HG02763 (cell line): ENCODE measurements at regions not wholly inside any gene's neighbourhood (a gene's known extent, or its start where the extent isn't known, plus 50 kb on each side); places are given as distances from the start of the nearest gene placed in this dataset.

ENCODE experiments used
- ATAC-seq: cut with Tn5 transposase; IDR thresholded peaks from one replicate; pipeline ENCODE4 v1.9.1; 2021; ENCODE audit warnings: mild to moderate bottlenecking, moderate library complexity; ENCODE audit not compliant: unreplicated experiment

DNA sequence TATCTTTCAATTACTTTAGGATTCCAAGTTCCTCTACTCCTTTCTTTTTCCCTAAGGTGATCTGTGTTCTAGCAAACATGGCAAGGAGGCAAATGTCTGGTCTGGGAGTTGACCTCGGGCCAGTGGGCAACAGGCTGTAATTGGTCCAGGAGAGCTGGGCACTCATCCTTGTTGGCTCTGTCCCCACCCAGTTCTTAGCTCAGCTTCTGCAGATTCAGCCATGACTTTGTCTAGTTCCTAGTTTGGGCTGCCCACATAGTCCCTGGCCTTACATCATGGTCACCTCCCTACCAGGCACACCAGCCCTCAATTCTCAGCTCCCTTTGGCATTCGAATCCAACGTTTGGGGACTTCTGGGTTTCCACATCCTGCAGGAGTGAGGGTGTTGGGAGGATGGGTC is 92.1 kb upstream of the DAP start:
- ATAC-seq = no peak

DNA sequence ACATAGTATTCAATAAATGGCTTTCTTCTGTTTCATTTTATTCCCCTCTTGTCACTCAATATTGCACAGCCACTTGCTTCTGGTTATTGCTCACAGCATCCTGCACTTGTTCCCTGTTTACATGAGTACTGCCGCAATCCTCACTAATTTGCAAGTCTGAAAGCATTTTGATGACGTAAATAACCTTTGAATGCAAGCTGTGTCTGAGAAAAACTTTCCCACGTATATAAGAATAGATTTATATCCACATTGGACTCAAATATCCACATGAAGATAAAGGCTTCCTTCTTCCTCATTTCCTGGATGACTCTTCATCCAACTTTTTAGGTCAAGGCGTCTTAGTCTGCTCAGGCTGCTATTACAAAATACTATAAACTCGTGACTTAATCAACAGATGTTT is 88.2 kb upstream of the DAP start:
- no peak for ATAC-seq

DNA sequence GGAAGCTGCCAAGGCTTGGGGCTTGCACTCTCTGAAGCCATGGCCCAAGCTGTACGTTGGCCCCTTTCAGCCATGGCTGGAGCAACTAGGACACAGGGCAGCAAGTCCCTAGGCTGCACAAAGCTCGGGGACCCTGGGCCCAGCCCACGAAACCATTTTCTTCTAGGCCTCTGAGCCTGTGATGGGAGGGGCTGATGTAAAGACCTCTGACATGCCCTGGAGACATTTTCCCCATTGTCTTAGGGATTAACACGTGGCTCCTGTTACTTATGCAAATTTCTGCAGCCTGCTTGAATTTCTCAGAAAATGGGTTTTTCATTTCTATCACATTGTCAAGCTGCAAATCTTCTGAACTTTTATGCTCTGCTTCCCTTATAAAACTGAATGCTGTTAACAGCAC is 83.0 kb upstream of the DAP start:
- no peak for ATAC-seq

DNA sequence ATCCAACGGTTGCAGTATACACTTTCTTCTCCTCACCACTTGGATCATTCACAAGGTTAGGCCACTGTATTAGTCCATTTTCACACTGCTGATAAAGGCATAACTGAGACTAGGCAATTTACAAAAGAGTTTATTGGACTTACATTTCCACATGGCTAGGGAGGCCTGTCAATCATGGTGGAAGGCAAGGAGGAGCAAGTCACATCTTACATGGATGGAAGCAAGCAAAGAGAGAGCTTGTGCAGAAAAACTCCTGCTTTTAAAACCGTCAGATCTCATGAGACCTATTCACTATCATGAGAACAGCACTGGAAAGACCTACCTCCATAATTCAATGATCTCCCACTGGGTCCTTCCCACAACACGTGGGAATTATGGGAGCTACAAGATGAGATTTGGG is 81.8 kb upstream of the DAP start:
- no peak for ATAC-seq

DNA sequence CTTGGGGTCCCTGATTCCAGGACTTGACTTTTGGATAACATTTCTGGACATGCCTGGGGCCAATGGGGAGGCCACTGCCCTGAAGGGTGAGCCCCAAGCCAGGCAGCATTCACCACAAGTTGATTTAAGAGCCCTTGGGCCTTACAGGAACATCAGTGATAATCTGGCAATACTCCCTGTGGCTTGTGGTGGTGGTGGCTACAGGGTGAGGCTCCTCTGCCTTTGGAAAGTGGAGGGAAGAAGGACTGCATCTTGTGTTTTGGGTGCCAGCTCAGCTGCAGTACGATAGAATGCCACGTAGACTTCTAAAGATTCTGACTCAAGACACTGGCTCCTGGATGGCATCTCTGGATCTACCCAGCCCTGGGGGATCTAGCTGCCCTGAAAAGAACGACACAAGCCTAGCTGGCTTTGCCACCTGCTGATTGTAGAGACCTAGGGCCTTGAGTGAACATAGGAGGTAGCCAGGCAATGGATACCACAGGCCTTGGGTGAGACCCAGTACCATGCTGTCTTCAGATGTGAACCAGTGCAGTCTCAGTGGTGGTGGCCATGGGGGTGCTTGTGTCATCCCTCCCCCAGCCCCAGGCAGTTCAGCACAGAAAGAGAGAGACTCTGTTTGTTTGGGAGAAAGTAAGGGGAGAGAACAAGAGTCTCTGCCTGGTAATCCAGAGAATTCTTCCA is 79.0 kb upstream of the DAP start:
- ATAC-seq = no peak

DNA sequence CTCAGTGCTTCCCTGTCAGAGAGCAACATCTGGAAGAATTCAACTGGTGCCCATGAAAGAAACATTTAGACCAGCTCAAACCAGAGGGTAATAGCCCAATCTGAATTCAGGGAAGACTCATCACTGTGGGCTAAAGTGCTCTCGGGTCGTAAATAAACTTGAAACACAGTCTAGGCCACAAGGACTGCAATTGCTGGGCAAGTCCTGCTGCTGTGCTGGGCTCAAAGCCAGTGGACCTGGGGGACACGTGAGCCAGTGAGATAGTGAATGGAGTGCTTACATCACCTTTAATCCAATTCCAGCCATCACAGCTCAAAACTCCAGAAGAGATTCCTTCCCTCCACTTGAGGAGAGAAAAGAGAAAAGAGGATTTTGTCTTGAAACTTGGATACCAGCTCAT is 78.1 kb upstream of the DAP start:
- ATAC-seq = no peak

DNA sequence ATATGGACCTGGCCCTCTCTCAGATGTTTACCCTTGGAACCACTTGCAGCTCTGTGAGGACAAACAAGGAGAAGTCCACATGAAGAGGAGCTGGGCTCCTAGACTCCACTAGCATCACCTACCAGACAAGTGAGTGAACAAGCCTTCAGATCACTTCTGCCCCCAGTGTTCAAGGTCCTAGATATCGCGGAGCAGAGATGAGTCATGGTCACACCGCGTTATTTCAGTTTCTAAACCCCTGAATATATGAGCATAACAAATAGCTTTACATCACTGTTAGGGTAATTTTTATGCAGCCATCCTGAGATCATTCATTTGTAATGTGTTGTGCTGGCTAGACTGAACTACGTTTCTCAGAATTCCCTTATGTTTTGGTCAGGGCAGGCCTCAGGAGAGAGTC is 77.0 kb upstream of the DAP start:
- ATAC-seq = no peak

DNA sequence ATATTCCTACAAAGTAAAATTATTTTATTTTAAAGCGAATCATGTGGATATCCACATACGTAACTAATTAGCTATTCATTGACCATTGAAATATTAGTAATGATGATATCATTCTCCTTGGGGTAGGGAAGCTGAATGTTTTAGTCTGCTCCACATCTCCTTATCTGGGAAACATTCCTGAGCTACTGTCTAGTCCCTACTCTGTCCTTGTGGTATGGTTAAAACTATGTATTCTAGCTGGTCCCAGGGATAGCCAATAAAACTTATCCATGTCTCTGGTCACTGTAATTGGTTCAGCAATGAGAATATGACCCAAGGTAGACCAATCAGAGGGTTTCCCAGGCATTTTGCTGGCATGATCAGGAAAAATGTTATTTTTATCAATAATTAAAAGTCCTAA is 76.0 kb upstream of the DAP start:
- no peak for ATAC-seq

DNA sequence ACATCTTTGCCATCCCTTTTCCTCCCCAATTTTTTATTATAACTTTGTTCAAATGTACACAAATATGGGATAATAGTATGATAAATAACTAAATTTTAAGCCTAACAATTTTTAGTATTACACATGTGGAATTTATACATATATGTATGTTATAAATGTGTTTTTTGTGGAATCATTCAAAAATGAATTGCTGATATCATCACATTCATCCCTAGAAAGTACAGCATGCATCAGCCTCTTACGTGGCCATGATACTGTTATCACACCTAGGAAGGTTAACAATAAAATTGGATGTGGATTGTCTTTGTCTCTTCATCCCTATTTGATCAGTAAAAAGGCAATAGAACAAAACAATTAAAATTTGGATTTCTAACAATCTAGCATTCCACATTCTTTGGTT is 73.7 kb upstream of the DAP start:
- ATAC-seq = no peak

DNA sequence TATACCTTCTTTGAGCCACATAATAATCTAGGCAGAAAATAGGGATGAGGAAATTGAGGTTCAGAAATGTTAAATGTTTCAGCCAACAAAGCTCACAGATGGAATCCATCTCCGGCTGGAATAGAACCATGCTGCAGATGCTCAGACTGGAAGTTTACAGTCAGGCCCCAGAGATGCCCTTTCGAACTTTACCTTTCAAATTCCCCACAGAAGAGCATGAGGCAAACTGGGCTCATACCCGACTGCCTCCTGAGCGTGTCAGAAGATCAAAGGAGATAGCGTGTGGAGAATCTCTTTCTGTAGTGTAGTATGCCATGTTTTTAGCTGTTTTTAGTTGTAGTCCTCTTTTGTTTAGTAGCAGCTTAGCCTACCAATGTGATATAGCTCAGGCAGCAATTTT is 72.0 kb upstream of the DAP start:
- no peak for ATAC-seq

DNA sequence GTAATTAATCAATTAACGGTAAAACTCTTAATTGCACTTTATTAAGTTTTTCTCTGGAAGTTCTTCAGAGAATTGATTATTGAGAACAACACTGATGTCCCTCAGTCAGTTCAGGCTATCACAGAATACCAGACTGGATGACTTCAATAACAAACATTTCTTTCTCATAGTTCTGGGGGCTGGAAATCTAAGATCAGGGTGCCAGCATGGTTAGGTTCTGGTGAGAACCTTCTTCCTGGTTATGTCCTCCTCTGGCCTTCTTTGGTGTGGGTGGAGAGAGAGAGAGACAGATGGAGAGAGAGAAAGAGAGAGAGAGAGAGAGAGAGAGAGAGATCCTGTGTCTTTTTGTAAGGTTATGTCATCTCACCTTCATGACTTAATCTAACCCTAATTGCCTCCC is 71.4 kb upstream of the DAP start:
- no peak for ATAC-seq

DNA sequence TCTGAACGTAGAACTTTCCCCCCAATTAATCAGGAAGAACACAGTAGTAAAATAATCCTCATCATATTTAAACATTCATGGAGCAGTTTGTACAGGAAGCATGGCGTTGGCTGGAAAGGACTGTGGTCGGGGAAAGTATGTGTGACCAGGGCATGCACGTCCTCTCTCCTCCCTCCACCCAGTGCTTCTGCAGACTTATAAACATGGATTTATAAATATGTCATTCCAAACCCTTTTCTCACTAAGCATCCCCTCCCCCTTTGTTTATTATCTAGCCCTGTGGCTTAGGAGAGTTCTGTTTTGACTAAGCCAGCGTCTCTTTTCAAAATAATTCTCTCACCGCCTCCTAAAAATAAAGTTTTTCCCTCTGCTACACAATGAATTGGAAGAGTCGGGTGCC is 70.4 kb upstream of the DAP start:
- ATAC-seq = no peak

DNA sequence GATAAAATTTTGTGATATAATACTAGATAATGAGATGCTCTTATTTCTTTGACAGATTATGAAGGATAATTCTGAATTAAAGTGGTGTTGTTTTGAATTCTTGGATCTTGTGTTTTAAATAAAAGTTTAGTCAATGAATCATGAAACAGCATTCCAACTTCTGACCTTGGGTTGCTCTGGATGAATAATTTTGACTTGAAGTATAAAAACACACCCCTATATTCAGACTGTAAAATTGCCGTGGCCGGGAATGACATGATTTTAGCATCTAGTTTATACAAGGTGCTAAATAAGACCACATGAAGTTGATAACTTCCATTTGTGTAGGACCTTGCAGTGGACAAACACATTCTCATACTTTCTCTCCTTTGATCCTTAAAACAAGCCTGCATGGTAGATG is 67.2 kb upstream of the DAP start:
- ATAC-seq = no peak

DNA sequence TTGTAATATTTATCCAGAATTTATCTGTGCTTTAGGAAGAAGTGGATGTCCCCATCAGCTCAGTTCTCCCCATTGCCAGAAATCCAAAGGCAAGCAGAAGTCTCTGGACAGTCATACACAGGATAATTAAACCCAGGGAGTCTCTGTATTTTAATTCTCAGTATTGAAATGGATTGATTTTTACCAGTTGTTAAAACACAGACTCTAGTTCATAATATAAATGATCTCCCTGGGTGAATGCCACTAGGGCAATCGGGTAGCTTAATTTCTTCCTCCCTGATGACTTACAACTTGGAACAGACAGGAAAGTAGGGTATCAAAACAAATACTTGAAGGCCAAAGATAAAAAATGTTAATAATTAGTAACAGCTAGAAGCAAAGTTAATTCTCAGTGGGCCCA is 66.5 kb upstream of the DAP start:
- ATAC-seq = no peak

DNA sequence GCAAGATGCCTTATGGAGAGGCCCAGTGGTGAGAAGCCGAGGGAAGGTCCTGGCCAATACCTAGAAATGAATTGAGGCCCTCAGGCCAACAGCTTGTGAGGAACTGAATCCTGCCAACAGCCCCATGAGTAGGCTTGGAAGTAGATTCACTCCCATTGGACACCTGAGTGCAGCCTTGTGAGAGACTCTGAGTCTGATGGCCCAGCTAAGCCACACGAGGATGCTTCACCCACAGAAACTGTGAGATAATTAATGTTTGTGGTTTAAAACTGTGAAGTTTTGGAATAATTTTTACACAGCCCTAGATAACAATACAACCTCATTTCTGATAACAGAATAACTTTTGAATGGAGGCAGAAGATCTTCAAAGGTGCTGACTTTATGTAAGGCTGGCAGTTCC is 65.9 kb upstream of the DAP start:
- ATAC-seq = no peak

DNA sequence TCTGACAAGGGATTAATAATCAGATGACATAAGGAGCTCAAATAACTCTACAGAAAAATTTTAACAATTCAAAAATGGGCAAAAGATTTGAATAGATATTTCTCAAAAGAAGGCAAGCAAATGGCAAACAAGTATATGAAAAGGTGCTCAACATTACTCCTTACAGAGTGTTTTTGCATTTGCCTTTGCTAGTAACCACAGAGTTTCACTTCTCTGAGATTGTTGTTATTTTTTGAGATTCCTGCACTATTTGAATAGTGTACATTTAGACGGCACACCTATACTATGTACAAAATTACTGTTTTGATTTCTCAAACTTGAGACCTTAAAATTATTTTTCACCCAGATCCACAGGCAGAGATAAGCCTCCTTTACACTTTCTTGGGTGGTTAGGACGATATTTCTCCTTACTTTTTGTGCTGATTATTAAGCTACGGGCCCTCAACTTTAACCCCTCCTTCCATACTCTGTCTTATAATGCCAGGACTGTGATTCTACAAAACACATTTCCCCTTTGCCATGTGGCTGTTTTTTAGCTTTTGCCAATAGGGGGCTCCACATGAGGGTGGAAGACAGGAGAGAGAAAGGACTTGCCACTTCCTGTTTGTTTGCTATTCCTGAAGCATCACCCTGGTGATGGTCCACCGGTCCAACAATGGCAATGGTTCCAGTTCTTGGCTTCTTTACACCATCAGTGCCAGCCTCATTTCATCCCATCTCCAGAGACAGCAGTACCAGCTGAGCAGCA is 65.0 kb upstream of the DAP start:
- ATAC-seq = no peak

DNA sequence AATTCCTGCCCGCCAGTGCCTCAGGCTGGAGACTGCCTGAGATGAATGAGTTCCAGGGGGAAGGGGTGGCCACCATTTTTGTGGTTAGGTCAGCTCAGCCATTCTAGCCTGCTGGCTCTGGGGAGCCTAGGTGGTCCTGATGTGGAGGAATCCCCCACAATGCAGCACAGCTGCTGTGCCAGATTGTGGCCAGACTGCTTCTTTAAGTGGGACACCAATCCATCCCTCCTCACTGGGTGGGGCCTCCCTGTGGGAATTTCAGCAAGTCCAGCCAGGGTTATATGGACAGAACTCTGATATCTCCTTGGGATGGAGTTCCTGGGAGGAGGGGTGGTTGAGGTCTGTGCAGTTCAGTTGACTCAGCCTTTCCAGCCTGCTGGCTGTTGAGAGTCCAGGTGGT is 51.2 kb upstream of the DAP start:
- ATAC-seq = no peak
